Aorta (tissue), 5 donors: ENCODE measurements at regions not wholly inside any gene's neighbourhood (a gene's known extent, or its start where the extent isn't known, plus 50 kb on each side); places are given as distances from the start of the nearest gene placed in this dataset.

ENCODE experiments used
- ATAC-seq: fragments of 200-7000 bp; cut with Tn5 transposase; one replicate; pipeline ENCODE4 v1.9.1; 2022; ENCODE audit warnings: moderate library complexity; ENCODE audit not compliant: low FRiP score
- DNase-seq, 2 donors: peaks; one replicate each; pipeline ENCODE4 v3.0.0-alpha.2; 2020
- H3K27ac ChIP-seq, 2 donors: one replicate each; pipeline ENCODE4 v1.5.1; 2013; ENCODE audit warnings: low read length in 2 of 2, mild to moderate bottlenecking in 2 of 2, moderate library complexity in 2 of 2, control low read depth in 1 of 2, inconsistent platforms in 1 of 2, low read depth in 1 of 2
- H3K27me3 ChIP-seq, 2 donors: one replicate each; pipeline ENCODE4 v1.6.1; 2013; ENCODE audit warnings: control low read depth in 1 of 2, low read length in 1 of 2, mild to moderate bottlenecking in 1 of 2, moderate library complexity in 1 of 2; ENCODE audit not compliant: insufficient read depth in 2 of 2, control insufficient read depth in 1 of 2
- H3K36me3 ChIP-seq, 2 donors: one replicate each; pipeline ENCODE4 v1.6.1; 2013; ENCODE audit warnings: control low read depth in 1 of 2, low read length in 1 of 2, mild to moderate bottlenecking in 1 of 2; ENCODE audit not compliant: insufficient read depth in 2 of 2, control insufficient read depth in 1 of 2
- H3K4me1 ChIP-seq, 2 donors: one replicate each; pipeline ENCODE4 v1.6.1; 2013; ENCODE audit warnings: low read length in 2 of 2, control low read depth in 1 of 2, mild to moderate bottlenecking in 1 of 2, moderate library complexity in 1 of 2; ENCODE audit not compliant: insufficient read depth in 2 of 2, control insufficient read depth in 1 of 2
- H3K4me3 ChIP-seq, 2 donors: one replicate each; pipeline ENCODE4 v1.5.1; 2013; ENCODE audit warnings: low read length in 2 of 2, control low read depth in 1 of 2, mild to moderate bottlenecking in 1 of 2
- H3K9me3 ChIP-seq: one replicate; pipeline ENCODE4 v1.6.1; 2013; ENCODE audit warnings: mild to moderate bottlenecking, low read length; ENCODE audit not compliant: control insufficient read depth
- WGBS, 2 donors: extraction: QIAGEN DNeasy Blood & Tissue Kit; methylation state at CpG; one replicate each; pipeline ENCODE4 v1.1.7; 2013; 5-methylcytosine and 5-hydroxymethylcytosine counted together
- intact Hi-C, 2 donors: fragments of 100-400 bp; cut with DNase I; formaldehyde crosslinking; loops; one replicate each; pipeline versions ENCODE4 v1.14.2 to v1.15.0; 2022
- donor health status: healthy with polysubstance abuse.
- donor health status: Bipolar disorder and iron deficiency.
- donor health status: DM: no; HTN: no; CAD: no.
- donor health status: DM: no; HTN: no; CAD: no.
- donor health status: DM: yes; HTN: yes; CAD: no.

DNA sequence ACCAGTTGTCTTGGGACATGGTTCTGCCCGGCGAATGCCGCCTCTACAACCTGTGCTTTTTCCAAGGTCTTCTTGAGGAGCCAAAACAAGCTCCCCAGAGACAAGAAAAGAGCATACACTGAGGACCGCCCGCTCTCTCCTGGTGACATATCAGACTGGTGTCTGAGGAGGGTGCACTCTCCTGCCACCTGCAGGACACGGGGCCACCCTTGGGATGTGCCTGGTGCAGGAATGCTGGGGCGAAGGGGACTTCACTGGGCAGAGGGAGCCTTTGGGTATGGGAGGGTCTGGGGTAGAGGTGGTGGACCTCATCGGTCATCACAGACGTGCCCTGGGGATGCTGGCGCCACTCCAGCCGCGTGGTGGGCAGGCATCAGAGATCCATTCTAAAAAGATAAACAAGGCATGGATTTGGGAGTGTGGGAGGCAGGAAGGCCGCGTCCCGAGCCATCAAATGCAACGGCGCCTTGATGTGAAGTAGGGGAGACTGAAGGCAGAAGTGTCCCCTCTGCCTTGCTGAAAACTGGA lies 163.3 kb downstream of the CD83 start:
- H3K4me3 ChIP-seq: no peak overlapping the region
- 95 to 96% methylated on average over 17 of the region's 17 CpGs for WGBS, 2 donors
- intact Hi-C loops: no loop called here
- no peaks in the 10 kb centered on the region for H3K36me3 ChIP-seq
- H3K4me1 ChIP-seq: no peaks in the 10 kb centered on the region
- no peaks in the 10 kb centered on the region for H3K27me3 ChIP-seq
- no peak for DNase-seq
- H3K9me3 ChIP-seq: no peaks in the 10 kb centered on the region
- no peak for ATAC-seq
- H3K27ac ChIP-seq: no peak overlapping the region

DNA sequence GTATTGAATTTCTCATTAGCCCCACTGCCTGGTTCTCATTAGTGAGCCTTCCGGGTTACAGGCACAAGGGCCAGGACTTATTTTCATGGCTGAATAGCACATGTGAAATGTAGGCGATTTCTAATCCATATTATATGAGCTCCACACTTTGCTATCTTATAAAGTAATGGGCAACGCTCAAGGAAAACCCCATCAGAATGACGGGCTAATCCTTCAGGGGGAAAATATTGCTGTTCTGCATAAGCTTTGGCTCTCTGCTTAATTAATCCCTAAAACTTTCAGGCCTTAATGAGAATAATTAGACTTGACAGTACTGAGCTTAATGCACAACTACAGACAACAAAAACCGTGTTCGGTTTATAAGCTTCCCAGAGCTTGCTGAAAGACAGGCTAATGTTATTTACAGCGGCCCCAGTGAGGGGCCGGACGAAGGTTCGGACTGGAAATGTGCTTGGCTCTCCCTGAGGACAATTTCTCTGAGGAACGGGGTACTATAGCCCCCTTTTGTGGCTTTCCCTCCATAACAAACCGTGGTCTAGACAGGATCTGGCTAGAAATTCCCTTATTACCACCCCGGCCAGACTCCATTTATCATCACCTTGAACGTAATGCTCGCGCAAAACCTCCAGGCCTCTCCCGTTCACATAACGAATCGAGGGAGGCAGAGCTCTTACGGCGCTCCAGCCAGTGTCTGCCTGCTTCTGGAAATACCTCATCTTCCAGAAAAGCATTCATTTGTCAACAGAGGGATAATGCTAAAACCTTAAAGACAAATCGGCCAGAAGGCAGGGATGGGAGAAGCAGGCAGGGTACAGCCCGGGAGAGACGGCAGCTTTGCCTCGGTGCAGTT lies 164.5 kb downstream of the CD83 start:
- H3K27me3 ChIP-seq: no peaks in the 10 kb centered on the region
- DNase-seq (no peak), ATAC-seq (no peak)
- intact Hi-C loops: no loop called here
- H3K36me3 ChIP-seq: no peaks in the 10 kb centered on the region
- no peak overlapping the region for H3K4me3 ChIP-seq
- H3K4me1 ChIP-seq: peaks cover 0 to 3% of the 10 kb centered on the region in 2 donors
- no peaks in the 10 kb centered on the region for H3K9me3 ChIP-seq
- no peak overlapping the region for H3K27ac ChIP-seq
- WGBS, 2 donors: 95 to 97% methylated on average over 25 of the region's 25 CpGs

DNA sequence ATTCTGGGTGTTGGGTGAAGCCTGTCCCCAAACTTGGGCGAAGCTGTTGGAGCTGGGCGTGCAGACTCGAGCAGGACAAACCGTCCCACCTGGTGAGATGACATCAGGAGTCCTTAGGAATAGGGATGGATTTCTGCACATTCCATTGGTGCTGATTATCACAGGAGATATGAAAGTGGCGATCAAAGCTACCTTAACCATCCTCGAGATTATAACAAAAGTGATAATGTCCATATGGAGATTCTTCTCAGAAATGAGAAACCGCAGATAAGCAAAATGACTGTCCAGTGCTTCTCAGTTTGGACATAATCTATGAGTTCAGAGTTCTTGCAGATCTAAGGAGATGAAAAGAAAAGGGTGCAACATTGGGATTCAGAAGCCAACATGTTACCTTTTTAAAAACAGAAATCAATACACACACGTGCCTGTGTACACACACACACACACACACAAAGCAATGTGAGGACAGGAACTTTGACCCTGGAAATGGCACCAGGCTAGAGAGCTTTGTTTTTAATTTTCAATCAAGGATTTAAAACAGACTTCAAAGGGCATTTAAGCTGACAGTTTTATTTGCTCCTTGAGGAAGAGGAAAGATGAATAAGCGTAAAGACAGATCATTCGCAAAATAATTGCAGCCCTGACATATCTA lies 165.4 kb downstream of the CD83 start:
- no peak for DNase-seq
- Histone ChIP-seq H3K27ac (no peak overlapping the region), H3K4me1 (peaks cover 0 to 3% of the 10 kb centered on the region in 2 donors), H3K36me3 (no peaks in the 10 kb centered on the region), H3K9me3 (no peaks in the 10 kb centered on the region), H3K4me3 (no peak overlapping the region), H3K27me3 (no peaks in the 10 kb centered on the region)
- WGBS, 2 donors: 96% methylated on average over 10 of the region's 10 CpGs
- ATAC-seq: no peak
- intact Hi-C loops: no loop called here

DNA sequence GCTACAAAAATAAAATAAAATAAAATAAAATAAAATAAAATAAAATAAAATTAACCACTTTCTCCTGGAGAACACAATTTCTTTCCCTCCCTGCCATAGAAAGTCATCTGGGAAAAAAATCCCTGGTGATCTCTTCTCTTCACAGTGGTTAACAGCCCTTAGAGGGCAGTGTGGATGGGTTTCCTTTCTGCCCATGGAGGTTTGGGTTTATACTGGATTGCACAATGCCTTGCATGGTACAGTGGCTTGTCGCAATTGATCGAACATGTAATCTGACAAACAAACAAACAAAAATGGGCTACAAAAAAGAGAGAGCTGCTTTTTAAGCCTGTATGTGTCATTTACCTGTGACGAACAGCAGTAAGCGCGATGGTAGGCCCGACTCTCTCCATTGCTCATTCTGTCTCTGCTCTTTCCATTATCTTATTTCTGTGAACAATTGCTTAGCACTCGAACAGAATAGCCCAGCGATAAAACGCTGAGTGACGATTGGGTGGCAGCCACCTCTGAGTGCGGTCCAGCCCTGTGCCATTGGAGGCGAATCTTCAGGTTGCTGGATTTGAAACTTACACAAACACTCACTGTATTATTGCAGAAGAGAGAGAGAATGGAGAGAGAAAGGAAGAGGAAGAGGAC lies 166.1 kb downstream of the CD83 start:
- H3K9me3 ChIP-seq: no peaks in the 10 kb centered on the region
- DNase-seq (no peak), ATAC-seq (no peak)
- WGBS, 2 donors: 96 to 97% methylated on average over 12 of the region's 12 CpGs
- peaks cover 0 to 3% of the 10 kb centered on the region in 2 donors for H3K4me1 ChIP-seq
- intact Hi-C loops: no loop called here
- H3K4me3 ChIP-seq: no peak overlapping the region
- H3K36me3 ChIP-seq: no peaks in the 10 kb centered on the region
- no peaks in the 10 kb centered on the region for H3K27me3 ChIP-seq
- no peak overlapping the region for H3K27ac ChIP-seq

DNA sequence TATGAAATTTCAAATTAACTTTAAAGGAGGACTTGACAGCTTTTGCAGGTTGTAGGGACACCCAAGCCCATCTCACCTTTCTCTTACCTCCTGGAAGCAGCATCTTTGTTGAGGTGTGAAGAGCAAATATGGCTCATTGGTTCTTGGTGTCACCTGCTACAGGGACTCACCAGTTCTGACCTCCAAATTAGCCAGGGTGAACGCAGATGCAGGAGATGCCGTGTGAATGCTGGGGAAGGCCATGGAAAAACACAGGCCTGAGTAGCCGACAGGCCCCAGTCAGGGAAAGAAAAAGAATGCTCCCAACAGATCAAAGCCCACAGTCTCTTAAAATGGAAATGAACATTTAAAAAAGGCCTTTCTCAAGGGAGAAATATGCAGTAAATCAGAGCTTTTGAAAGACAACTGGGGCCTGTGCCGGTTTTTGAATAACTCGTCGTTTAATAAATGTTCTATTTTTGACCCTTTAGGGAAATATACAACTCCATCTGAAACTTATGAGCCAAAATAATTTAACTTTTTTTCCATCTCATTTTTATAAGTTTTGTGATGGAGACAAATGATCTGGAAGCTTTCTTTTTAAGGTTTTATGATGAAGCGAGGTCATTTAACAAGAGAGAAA lies 167.5 kb downstream of the CD83 start:
- H3K27ac ChIP-seq: peak overlapping the region in 1 of 2 donors; percentile 80
- peaks cover 0 to 3% of the 10 kb centered on the region in 2 donors for H3K4me1 ChIP-seq
- intact Hi-C loops: no loop called here
- H3K4me3 ChIP-seq: no peak overlapping the region
- H3K9me3 ChIP-seq: no peaks in the 10 kb centered on the region
- ATAC-seq (peak; percentile 61), DNase-seq (no peak)
- no peaks in the 10 kb centered on the region for H3K36me3 ChIP-seq
- no peaks in the 10 kb centered on the region for H3K27me3 ChIP-seq
- WGBS, 2 donors: 9 to 12% methylated on average over 7 of the region's 7 CpGs

DNA sequence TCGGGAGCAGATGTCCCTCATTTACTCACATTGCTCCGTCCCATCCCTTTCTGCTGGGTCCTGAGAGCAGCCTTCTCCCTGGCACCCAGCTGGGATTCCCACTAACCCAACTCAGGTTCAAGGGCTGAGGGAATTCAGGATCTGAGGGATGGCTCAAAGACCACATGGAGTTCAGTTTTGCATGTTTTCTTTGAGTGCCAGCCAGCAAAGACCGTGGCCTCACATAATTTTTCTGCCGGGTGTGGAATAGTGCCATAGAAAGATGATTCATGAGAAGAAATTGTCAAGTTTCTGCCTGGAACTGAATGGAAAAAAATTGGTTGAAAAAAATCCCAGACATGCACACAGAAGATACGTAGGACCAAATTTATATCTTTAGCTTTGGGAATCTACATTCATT lies 168.6 kb downstream of the CD83 start:
- H3K9me3 ChIP-seq: no peaks in the 10 kb centered on the region
- H3K27me3 ChIP-seq: no peaks in the 10 kb centered on the region
- H3K4me1 ChIP-seq: peaks cover 0 to 3% of the 10 kb centered on the region in 2 donors
- H3K4me3 ChIP-seq: no peak overlapping the region
- ATAC-seq (peak; percentile 77), DNase-seq (peak in 1 of 2 donors; percentile 66)
- WGBS, 2 donors: 18 to 20% methylated on average over 5 of the region's 5 CpGs
- H3K27ac ChIP-seq: no peak overlapping the region
- H3K36me3 ChIP-seq: no peaks in the 10 kb centered on the region
- intact Hi-C loops: no loop called here

DNA sequence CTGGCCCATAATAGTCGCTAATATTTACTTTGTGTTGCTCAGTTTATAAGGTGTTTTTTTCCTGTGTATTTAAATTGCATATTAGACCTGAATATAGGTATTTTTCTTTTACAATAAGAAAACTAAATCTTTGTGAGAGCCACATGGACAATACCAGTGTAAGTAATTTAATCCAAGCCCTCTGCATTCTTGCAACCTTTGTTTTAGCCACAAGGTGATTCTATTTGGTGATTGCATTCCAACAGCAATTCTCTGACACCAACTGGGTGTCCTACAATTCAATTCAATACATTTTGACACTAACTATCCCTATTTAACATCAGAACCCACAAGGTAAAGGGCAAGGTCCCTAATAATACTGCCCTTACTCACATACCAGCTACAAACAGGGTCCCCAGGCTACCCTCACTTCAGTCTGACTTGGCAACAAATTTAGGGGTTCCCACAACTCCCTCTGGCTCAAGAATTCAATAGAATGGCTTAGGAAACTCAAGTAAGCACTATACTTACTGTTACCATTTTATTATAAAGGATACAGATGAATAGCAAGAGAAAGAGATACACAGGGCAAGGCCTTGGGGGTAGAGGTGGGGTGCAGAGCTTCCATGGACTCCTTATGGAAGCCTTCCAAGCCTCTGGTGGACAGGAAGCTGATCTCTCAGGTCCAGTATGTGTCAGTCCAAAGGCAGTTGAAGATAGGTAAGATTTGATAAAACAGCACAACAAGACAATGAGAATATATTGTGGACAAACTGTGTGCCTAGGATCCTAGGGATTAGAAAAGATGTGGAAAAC lies 169.3 kb downstream of the CD83 start:
- DNase-seq (no peak), ATAC-seq (no peak)
- Histone ChIP-seq H3K27ac (no peak overlapping the region), H3K27me3 (no peaks in the 10 kb centered on the region), H3K36me3 (no peaks in the 10 kb centered on the region), H3K9me3 (no peaks in the 10 kb centered on the region), H3K4me3 (no peak overlapping the region), H3K4me1 (peaks cover 0 to 3% of the 10 kb centered on the region in 2 donors)
- 9 to 17% methylated on average over 1 of the region's 1 CpG for WGBS, 2 donors
- intact Hi-C loops: no loop called here

DNA sequence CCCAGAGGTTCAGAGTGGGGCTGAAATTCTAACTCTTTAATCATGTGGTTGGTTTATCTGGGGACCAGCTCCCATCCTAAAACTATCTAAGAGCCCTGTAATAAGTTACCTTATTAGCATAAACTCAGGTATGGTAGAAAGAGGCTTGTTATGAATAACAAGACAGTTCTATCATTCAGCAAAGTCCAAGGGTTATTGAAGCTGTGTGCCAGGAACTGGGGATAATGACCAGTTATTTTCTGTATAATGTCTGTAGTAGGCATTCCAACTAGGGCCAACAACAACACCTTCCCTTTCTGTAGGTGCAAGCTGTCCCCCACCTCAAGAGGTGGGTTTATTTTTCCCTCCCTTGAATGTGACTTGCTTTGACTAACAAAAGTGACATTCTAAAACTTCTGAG lies 170.1 kb downstream of the CD83 start:
- DNase-seq (no peak), ATAC-seq (no peak)
- Histone ChIP-seq H3K27me3 (peaks cover 0 to 2% of the 10 kb centered on the region in 2 donors), H3K36me3 (no peaks in the 10 kb centered on the region), H3K27ac (no peak overlapping the region), H3K4me1 (peaks cover 0 to 3% of the 10 kb centered on the region in 2 donors), H3K9me3 (no peaks in the 10 kb centered on the region), H3K4me3 (no peak overlapping the region)
- intact Hi-C loops: no loop called here
